CD14-positive monocyte (primary cell): ENCODE measurements at regions not wholly inside any gene's neighbourhood (a gene's known extent, or its start where the extent isn't known, plus 50 kb on each side); places are given as distances from the start of the nearest gene placed in this dataset.

ENCODE experiments used
- DNase-seq, 3 donors: peaks; one replicate each; pipeline ENCODE4 v3.0.0-alpha.2; 2011 to 2022
- H2AFZ ChIP-seq: 2 replicates; pipeline ENCODE4 v1.6.0; 2012; ENCODE audit warnings: mild to moderate bottlenecking, low read depth, low read length, inconsistent platforms; ENCODE audit not compliant: insufficient read depth, poor library complexity, severe bottlenecking
- H3K27ac ChIP-seq, 2 donors: 1 replicate in 1 of 2; 2 replicates in 1 of 2; pipeline ENCODE4 v1.5.1; 2012 to 2013; ENCODE audit warnings: low read length in 2 of 2, control low read depth in 1 of 2, inconsistent platforms in 1 of 2, low read depth in 1 of 2, mild to moderate bottlenecking in 1 of 2
- H3K27me3 ChIP-seq, 2 donors: one replicate each; pipeline versions ENCODE4 v1.6.0 to v1.6.1; 2011 to 2013; ENCODE audit warnings: low read length in 2 of 2; ENCODE audit not compliant: control insufficient read depth in 2 of 2, insufficient read depth in 2 of 2
- H3K36me3 ChIP-seq, 2 donors: replicated peaks in 1 of 2; 1 replicate in 1 of 2; 2 replicates in 1 of 2; pipeline versions ENCODE4 v1.5.1 to v1.6.1; 2012 to 2013; ENCODE audit warnings: low read length in 2 of 2, control low read depth in 1 of 2, inconsistent platforms in 1 of 2, mild to moderate bottlenecking in 1 of 2; ENCODE audit not compliant: insufficient read depth in 2 of 2, control insufficient read depth in 1 of 2
- H3K4me1 ChIP-seq, 2 donors: 1 replicate in 1 of 2; 2 replicates in 1 of 2; pipeline versions ENCODE4 v1.5.1 to v1.6.1; 2012 to 2013; ENCODE audit warnings: low read length in 2 of 2, control low read depth in 1 of 2, inconsistent platforms in 1 of 2, mild to moderate bottlenecking in 1 of 2, moderate library complexity in 1 of 2; ENCODE audit not compliant: insufficient read depth in 2 of 2, control insufficient read depth in 1 of 2
- H3K4me2 ChIP-seq: replicated peaks from 2 replicates; pipeline ENCODE3; 2012; ENCODE audit warnings: low read length, moderate library complexity, mild to moderate bottlenecking; ENCODE audit not compliant: poor library complexity, severe bottlenecking; ENCODE audit errors: extremely low read depth
- H3K4me3 ChIP-seq, 3 experiments: fragments of 200-600 bp in 1 of 3; sonication (generic) in 1 of 3; replicated peaks in 1 of 3; 1 replicate in 2 of 3; 2 replicates in 1 of 3; pipeline ENCODE4 v1.5.1; 2011 to 2013; ENCODE audit warnings: low read length in 3 of 3, mild to moderate bottlenecking in 3 of 3, control low read depth in 2 of 3, low read depth in 2 of 3, inconsistent platforms in 1 of 3, moderate library complexity in 1 of 3
- H3K79me2 ChIP-seq: 2 replicates; pipeline ENCODE4 v1.6.0; 2012; ENCODE audit warnings: mild to moderate bottlenecking, control low read depth, inconsistent platforms, low read length, moderate library complexity; ENCODE audit not compliant: insufficient read depth
- H3K9ac ChIP-seq: 2 replicates; pipeline ENCODE4 v1.6.0; 2017; ENCODE audit warnings: low read length, mild to moderate bottlenecking; ENCODE audit not compliant: insufficient read depth, poor library complexity, severe bottlenecking
- H3K9me3 ChIP-seq, 2 donors: replicated peaks in 1 of 2; 1 replicate in 1 of 2; 2 replicates in 1 of 2; pipeline versions ENCODE4 v1.5.1 to v1.6.1; 2012 to 2013; ENCODE audit warnings: low read length in 2 of 2, control low read depth in 1 of 2; ENCODE audit not compliant: control insufficient read depth in 1 of 2, insufficient read depth in 1 of 2
- H4K20me1 ChIP-seq: 2 replicates; pipeline ENCODE4 v1.6.0; 2012; ENCODE audit warnings: mild to moderate bottlenecking, low read length, control low read depth, moderate library complexity; ENCODE audit not compliant: insufficient read depth
- H3K27ac Mint-ChIP-seq, 7 donors: one replicate each; pipeline ENCODE4 v1.8.0; 2020; ENCODE audit warnings: mild to moderate bottlenecking in 7 of 7, mixed read lengths in 7 of 7, moderate library complexity in 6 of 7, inconsistent platforms in 2 of 7
- H3K27me3 Mint-ChIP-seq, 3 donors: one replicate each; pipeline ENCODE4 v1.8.0; 2021 to 2022; ENCODE audit warnings: low read depth in 3 of 3, mild to moderate bottlenecking in 3 of 3, mixed read lengths in 3 of 3, moderate library complexity in 3 of 3, inconsistent platforms in 1 of 3
- H3K36me3 Mint-ChIP-seq, 2 donors: one replicate each; pipeline ENCODE4 v1.8.0; 2020; ENCODE audit warnings: mixed read lengths in 2 of 2, inconsistent platforms in 1 of 2, mild to moderate bottlenecking in 1 of 2
- H3K4me1 Mint-ChIP-seq: one replicate; pipeline ENCODE4 v1.8.0; 2020; ENCODE audit warnings: mild to moderate bottlenecking, mixed read lengths
- H3K4me3 Mint-ChIP-seq, 2 donors: one replicate each; pipeline ENCODE4 v1.8.0; 2020; ENCODE audit warnings: mild to moderate bottlenecking in 2 of 2, mixed read lengths in 2 of 2, moderate library complexity in 1 of 2
- H3K9me3 Mint-ChIP-seq, 7 donors: one replicate each; pipeline ENCODE4 v1.8.0; 2020 to 2022; ENCODE audit warnings: mixed read lengths in 7 of 7, mild to moderate bottlenecking in 6 of 7, moderate library complexity in 6 of 7, inconsistent platforms in 2 of 7
- WGBS: methylation state at CpG from one replicate; pipeline ENCODE4 v1.1.5; 2013; ENCODE audit warnings: missing lambda C conversion rate; ENCODE audit not compliant: insufficient coverage; 5-methylcytosine and 5-hydroxymethylcytosine counted together
- intact Hi-C, 2 donors: fragments of 100-400 bp; cut with micrococcal nuclease; formaldehyde crosslinking; loops; one replicate each; pipeline versions ENCODE4 v1.15.0 to v1.15.1; 2023
- TF ChIP-seq, protein P1 (sequence below): fragments of 200-600 bp; IDR thresholded peaks from one replicate; pipeline ENCODE4 v1.8.0; 2022; ENCODE audit warnings: antibody characterized with exemption, mild to moderate bottlenecking

DNA sequence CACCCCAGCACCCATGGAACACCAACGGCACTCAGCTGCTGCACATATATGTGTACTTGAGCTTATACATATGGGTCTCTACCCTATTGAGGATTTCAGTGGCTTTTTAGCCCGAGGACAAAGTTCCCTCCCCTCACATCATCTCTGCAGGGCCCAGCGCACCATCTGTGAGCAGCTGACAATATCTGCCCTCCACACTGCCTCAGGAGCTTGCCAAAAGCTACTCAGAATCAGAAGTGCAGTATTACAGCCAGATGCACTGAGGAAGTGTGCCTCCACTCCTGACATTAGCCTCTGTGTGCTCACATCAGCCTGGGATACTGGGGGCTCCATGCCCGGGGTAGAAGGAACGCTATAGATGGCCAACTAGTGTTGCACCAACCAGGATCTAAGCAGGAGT is 903.9 kb downstream of the UQCRFS1 start:
- no peak for DNase-seq
- peaks cover 0 to 2% (median 0%) of the 10 kb centered on the region in 3 donors for H3K27me3 Mint-ChIP-seq
- Histone ChIP-seq H3K36me3 (no peaks in the 10 kb centered on the region), H3K27me3 (no peaks in the 10 kb centered on the region), H3K79me2 (no peaks in the 10 kb centered on the region), H2AFZ (no peak overlapping the region), H3K4me2 (no peak overlapping the region), H3K9ac (no peak overlapping the region), H3K4me1 (no peaks in the 10 kb centered on the region), H3K9me3 (no peaks in the 10 kb centered on the region), H4K20me1 (no peaks in the 10 kb centered on the region), H3K27ac (no peak overlapping the region), H3K4me3 (no peak overlapping the region)
- H3K36me3 Mint-ChIP-seq: no peaks in the 10 kb centered on the region
- intact Hi-C loops: no loop called here
- H3K4me1 Mint-ChIP-seq: no peaks in the 10 kb centered on the region
- no peak overlapping the region for H3K4me3 Mint-ChIP-seq
- TF ChIP-seq, protein P1, sequence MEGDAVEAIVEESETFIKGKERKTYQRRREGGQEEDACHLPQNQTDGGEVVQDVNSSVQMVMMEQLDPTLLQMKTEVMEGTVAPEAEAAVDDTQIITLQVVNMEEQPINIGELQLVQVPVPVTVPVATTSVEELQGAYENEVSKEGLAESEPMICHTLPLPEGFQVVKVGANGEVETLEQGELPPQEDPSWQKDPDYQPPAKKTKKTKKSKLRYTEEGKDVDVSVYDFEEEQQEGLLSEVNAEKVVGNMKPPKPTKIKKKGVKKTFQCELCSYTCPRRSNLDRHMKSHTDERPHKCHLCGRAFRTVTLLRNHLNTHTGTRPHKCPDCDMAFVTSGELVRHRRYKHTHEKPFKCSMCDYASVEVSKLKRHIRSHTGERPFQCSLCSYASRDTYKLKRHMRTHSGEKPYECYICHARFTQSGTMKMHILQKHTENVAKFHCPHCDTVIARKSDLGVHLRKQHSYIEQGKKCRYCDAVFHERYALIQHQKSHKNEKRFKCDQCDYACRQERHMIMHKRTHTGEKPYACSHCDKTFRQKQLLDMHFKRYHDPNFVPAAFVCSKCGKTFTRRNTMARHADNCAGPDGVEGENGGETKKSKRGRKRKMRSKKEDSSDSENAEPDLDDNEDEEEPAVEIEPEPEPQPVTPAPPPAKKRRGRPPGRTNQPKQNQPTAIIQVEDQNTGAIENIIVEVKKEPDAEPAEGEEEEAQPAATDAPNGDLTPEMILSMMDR: no peak
- whole genome bisulfite sequencing: 95% methylated on average over 4 of the region's 5 CpGs
- no peak overlapping the region for H3K27ac Mint-ChIP-seq
- H3K9me3 Mint-ChIP-seq: peaks cover 0 to 9% (median 4%) of the 10 kb centered on the region in 7 donors

DNA sequence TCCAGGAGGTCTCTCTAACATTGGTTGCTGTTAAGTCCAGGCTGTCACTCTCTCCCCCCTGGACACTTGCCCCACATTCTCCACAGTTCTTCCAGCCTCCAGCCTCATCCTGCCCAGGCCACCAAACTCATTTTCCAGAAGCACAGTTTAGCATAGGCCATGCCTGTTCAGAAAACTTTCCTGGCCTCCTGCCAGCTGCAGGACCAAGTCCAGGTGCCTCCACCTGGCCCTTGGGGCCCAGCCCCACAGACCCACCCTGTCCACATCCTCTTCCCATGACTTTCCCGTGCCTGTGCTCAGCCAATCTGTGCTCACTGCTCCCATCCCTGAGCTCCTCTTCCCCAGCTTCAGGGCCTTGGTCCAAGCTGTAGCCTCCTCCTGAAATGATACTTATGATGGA is 905.0 kb downstream of the UQCRFS1 start:
- Histone ChIP-seq H3K4me3 (no peak overlapping the region), H3K36me3 (no peaks in the 10 kb centered on the region), H3K9me3 (no peaks in the 10 kb centered on the region), H3K79me2 (no peaks in the 10 kb centered on the region), H2AFZ (no peak overlapping the region), H3K4me2 (no peak overlapping the region), H3K9ac (no peak overlapping the region), H3K27me3 (no peaks in the 10 kb centered on the region), H3K4me1 (no peaks in the 10 kb centered on the region), H4K20me1 (no peaks in the 10 kb centered on the region), H3K27ac (no peak overlapping the region)
- H3K4me1 Mint-ChIP-seq: no peaks in the 10 kb centered on the region
- no CpG with 5 or more reads among the region's 1 CpG for WGBS
- H3K4me3 Mint-ChIP-seq: no peak overlapping the region
- peaks cover 0 to 2% (median 0%) of the 10 kb centered on the region in 3 donors for H3K27me3 Mint-ChIP-seq
- intact Hi-C loops: no loop called here
- H3K27ac Mint-ChIP-seq: no peak overlapping the region
- DNase-seq: no peak
- TF ChIP-seq, protein P1: no peak
- peaks cover 0 to 17% (median 4%) of the 10 kb centered on the region in 7 donors for H3K9me3 Mint-ChIP-seq
- no peaks in the 10 kb centered on the region for H3K36me3 Mint-ChIP-seq
